ENCODE measurements at regions not wholly inside any gene's neighbourhood (a gene's known extent, or its start where the extent isn't known, plus 50 kb on each side); places are given as distances from the start of the nearest gene placed in this dataset.
"Not testable (repeated sequence)": the region's sequence is repeated elsewhere in the genome, so short reads cannot be mapped to it uniquely, and the experiment has no call there.

DNA sequence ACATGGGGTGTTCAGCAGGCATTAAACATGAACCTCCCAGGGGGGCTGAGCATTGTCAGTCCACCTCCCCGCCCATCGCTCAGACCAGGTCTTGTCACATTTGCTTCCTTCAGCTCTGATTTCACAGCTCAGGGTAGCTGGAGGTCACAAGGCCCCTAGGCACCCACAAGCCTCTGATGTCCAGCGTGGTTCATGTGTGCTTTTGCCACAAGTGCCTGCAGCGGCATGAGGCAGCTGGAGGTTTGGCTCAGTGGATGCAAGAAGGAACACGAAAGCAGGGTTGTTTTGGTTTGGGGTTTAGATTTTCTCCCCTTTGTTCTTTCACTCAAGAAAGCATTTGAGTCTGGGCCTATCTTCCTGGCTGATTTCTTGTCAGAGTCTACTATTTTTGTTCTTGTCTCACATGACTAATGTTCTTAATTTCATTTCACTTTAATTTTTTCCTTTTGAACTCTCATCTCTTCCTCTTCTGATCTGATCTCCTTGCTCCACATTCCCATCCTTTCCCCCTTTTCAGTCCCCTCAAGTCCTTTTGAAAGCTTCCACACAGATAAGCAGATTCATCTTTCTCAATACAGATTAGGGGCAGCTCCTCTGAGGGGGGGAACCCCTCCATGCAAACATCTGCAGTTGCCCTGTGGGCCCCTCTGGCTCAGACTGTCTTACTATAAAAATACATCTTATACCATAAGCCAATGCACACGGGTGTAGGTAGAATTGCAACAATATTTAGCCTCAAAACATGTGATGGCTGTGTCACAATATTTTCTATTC is 68.1 kb upstream of the CEP85L start:
- peak; percentile 17 for DNase-seq (ENCODE audit: low read depth, low spot score)

- DNase-seq (ENCODE audit: low read depth, low spot score): no peak
Measured at GRCh38 chr6:118718903-118719302, 67.5 kb upstream of the CEP85L start.

GRCh38 chr6:118718297-118718696 is 66.9 kb upstream of the CEP85L start:
- no peak for DNase-seq (ENCODE audit: low read depth, low spot score)

- DNase-seq (ENCODE audit: low read depth, low spot score): no peak
Measured at GRCh38 chr6:118717106-118717505, 65.7 kb upstream of the CEP85L start.

DNA sequence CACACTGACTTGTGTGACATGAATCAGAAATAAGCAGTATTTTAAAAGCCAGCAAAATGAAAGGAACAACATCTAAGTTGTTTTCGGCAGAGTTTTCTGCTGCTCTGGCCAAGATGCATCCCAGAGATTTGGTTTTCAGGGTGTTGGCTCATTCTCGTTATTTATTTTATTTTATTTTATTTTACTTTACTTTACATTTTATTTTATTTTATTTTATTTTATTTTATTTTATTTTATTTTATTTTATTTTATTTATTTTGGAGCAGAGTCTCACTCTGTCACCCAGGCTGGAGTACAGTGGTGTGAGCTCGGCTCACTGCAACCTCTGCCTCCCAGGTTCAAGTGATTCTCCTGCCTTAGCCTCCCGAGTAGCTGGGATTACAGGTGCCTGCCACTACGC is 64.5 kb upstream of the CEP85L start:
- DNase-seq (ENCODE audit: low read depth, low spot score): not testable (repeated sequence)

- DNase-seq (ENCODE audit: low read depth, low spot score): no peak
Measured at GRCh38 chr6:118715376-118715775, 64.0 kb upstream of the CEP85L start.

DNA sequence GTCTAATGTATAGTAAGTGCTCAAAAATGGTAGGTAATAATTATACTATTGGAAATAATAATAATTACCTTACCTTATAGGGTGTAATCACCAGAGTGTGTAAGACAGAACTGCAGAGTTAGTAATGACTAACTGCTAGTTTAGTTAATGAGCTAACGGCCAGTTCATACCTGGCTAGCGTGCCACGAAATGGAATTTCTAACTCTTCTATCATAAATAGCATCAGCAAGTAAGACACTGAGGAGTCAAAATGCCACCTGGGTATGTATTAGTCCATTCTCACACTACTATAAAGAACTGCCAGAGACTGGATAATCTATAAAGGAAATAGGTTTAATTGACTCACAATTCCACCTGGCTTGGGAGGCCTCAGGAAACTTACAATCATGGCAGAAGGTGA is 63.4 kb upstream of the CEP85L start:
- no peak for DNase-seq (ENCODE audit: low read depth, low spot score)

DNA sequence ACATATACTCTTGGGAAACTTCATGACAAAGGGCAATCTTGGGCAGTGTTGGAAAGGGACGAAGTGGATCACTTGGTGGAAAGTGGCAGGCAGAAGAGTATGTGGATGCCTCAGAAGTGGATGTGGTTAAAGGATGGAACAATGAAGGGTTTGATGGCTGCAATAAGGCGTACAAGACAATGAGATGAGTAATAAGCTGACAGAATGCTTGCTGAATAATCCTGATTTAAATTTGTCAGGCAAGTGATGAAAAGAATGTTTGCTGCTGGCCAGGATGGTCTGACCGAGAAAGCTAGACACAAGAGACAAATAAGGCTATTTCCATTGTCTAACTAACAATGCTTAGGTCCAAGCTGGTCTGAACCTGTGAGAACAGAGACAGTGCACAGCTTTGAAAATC is 61.6 kb upstream of the CEP85L start:
- DNase-seq (ENCODE audit: low read depth, low spot score): no peak

DNA sequence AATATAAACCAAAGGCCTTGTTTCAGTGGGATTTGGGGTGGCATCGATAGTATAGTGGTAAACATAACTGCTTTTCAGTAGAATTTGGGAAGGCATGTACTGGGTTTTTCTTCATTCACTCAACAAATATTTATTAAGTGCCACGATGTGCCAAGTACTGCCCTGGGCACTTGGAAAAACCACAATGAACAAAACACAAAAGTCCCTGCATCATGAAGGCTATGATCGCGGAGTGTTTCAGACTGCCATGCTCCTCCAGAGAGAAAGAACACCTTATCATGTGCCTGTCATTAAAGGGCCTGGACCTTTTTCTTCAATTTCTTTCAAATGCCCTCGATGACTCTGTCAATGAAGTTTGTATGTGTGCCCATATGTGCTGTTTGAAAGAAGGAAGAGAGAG is 59.2 kb upstream of the CEP85L start:
- DNase-seq (ENCODE audit: low read depth, low spot score): no peak

DNA sequence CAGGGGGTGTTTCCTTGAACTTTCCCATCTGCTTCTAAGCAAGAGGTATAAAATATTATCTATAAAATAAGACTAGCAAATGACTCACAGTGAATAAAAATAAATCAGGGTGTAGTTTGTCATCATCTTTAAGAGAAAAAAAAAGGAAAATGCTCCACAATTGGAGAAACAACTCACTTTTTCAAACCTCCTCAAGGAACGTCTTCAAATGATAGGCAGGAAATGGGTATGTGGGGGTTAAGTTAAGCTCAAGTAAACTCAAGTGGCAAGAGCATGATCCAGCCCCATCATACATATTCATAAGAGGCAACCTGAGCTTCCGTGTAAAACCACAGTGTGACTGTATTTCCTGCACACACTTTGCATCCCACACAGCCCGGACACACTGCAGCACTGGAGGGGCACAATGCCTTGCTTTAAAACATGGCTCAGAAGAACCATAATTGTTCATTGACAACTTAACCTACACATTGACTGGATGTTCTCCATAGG is 58.5 kb upstream of the CEP85L start:
- DNase-seq (ENCODE audit: low read depth, low spot score): no peak

DNA sequence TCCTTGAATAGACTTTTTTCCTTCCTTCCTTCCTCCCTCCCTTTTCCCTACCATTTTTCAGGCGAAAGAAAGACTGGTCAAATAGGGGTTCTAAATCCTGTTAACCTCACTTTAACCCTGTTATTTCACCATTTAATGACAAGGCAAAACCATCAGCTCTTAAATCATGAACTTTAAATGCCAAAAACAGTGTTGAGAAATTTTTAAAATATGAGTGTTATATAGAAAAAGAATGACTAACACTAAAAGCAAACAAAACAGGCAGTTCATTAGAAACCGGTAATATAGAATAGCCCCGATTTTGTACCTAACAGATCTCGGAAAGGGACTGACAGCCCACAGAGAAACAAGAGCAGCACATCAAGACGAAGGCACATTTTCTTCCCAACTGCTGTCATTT is 57.4 kb upstream of the CEP85L start:
- no peak for DNase-seq (ENCODE audit: low read depth, low spot score)

DNA sequence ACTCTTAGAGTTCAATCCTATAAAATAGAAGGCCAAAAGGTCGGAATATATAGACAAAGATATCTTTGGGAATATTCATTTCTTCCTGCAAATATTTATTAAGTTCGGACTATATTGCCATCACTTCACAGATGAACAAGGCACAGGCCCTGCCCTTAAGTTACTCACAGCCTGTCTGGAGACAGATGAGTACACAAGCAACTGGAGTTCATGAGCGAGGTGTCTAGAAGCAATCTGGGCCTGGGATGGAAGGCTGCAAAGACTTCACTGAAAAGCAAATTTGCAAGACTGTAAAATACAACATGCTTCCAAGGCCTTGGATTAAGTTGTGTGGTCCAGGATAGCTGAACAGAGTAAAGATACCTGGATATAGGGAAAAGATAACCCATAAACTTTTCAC is 56.7 kb upstream of the CEP85L start:
- no peak for DNase-seq (ENCODE audit: low read depth, low spot score)

GRCh38 chr6:118706702-118707101 is 55.3 kb upstream of the CEP85L start:
- no peak for DNase-seq (ENCODE audit: low read depth, low spot score)

DNA sequence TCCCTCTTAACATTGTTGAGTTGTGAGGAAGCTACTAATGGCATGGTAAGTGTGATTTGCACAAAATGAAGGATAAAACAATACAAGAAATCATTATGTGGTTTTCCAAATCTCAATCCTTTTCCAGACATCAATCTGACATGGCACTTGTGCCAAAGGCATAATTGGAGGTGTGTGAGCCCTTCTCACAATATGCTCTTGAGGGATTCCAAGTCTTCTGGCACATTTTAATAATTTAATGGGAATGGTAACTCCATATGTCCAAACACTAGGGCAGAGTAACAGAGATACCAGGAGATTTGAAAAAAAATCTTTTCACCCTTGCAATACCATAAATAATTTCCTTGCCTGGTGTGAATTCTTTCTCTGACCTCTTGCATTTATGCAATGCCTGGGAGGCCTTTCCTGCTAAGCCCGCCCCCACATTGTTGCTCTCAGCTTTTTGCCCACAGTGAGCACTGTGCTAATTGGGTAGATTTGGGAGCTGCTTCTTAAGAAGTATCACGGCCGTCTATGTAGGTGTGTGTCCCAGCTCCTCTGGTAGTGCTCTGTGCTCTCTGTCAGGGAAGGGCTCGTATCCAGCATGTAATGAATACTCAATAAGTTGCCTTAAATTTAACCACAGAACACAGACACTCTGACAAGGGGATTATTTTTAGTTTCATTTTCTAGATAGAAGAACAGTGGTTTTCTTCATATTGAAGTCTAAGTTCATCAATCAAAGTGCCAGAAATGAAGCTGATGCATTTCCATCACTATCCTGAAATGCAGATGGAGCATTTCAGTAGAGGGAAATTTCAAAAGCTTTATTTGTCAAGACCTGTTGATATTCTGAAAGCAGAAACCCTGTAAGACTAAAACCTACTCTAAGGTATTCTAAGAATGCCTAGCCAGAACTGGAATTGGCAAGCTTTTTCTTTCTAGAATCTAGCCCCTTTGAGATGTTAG is 54.4 kb upstream of the CEP85L start:
- no peak for DNase-seq (ENCODE audit: low read depth, low spot score)

GRCh38 chr6:118704915-118705314 is 53.5 kb upstream of the CEP85L start:
- DNase-seq (ENCODE audit: low read depth, low spot score): peak; percentile 23

- DNase-seq (ENCODE audit: low read depth, low spot score): not testable (repeated sequence)
Measured at GRCh38 chr6:118701260-118701659, 49.9 kb upstream of the CEP85L start.

Measured in smooth muscle cell of the brain vasculature (primary cell).